A673 (cell line): ENCODE measurements at regions not wholly inside any gene's neighbourhood (a gene's known extent, or its start where the extent isn't known, plus 50 kb on each side); places are given as distances from the start of the nearest gene placed in this dataset.
"Not testable (repeated sequence)": the region's sequence is repeated elsewhere in the genome, so short reads cannot be mapped to it uniquely, and the experiment has no call there.

ENCODE experiments used
- BruUV-seq: library from RNA; stranded (reverse); fragments of 400-500 nt; replicated peaks from 2 replicates; lab custom pipeline; 2021; lab: Mats Ljungman, UMichigan
- CTCF ChIA-PET: fragments of 300-600 bp; sonication (Branson Sonifier 250); formaldehyde crosslinking; loops from one replicate; lab custom pipeline; 2022; ENCODE audit warnings: antibody characterized with exemption; lab: Charles Lee
- POLR2A ChIA-PET: fragments of 300-600 bp; sonication (Branson Sonifier 250); formaldehyde crosslinking; loops from one replicate; lab custom pipeline; 2022; ENCODE audit warnings: antibody characterized with exemption; ENCODE audit not compliant: low non-redundant PET; lab: Charles Lee
- DNase-seq: peaks from one replicate; pipeline ENCODE4 v3.0.0-alpha.2; 2015; ENCODE audit warnings: low spot score
- H3K27ac ChIP-seq: fragments of 200-600 bp; sonication (generic); 2 replicates; pipeline ENCODE4 v1.5.1; 2016; ENCODE audit warnings: mixed run types, low read depth, mild to moderate bottlenecking, mixed read lengths, antibody characterized with exemption, low read length; ENCODE audit not compliant: poor library complexity, severe bottlenecking
- H3K27me3 ChIP-seq: fragments of 200-600 bp; sonication (generic); replicated peaks from 2 replicates; pipeline ENCODE4 v1.6.1; 2017; ENCODE audit warnings: mixed run types, low read depth, mild to moderate bottlenecking, mixed read lengths, antibody characterized with exemption, low read length; ENCODE audit not compliant: insufficient read depth, poor library complexity
- H3K36me3 ChIP-seq: fragments of 200-600 bp; sonication (generic); 2 replicates; pipeline ENCODE4 v1.6.1; 2016; ENCODE audit warnings: mixed run types, mild to moderate bottlenecking, mixed read lengths, antibody characterized with exemption, low read length; ENCODE audit not compliant: insufficient read depth, poor library complexity, severe bottlenecking
- H3K4me1 ChIP-seq: fragments of 200-600 bp; sonication (generic); 2 replicates; pipeline ENCODE4 v1.6.1; 2017; ENCODE audit warnings: mixed run types, mild to moderate bottlenecking, mixed read lengths, antibody characterized with exemption, low read length; ENCODE audit not compliant: insufficient read depth, poor library complexity, severe bottlenecking
- H3K4me3 ChIP-seq: fragments of 200-600 bp; sonication (generic); 2 replicates; pipeline ENCODE4 v1.5.1; 2016; ENCODE audit warnings: low read depth, mixed run types, mild to moderate bottlenecking, mixed read lengths, low read length; ENCODE audit not compliant: poor library complexity, severe bottlenecking
- H3K9me3 ChIP-seq: fragments of 200-600 bp; sonication (generic); 2 replicates; pipeline ENCODE4 v1.6.1; 2016; ENCODE audit warnings: mixed run types, low read depth, mild to moderate bottlenecking, mixed read lengths, antibody characterized with exemption, low read length; ENCODE audit not compliant: poor library complexity, severe bottlenecking
- CTCF ChIP-seq: fragments of 300-800, 200-600 bp; sonication (generic); conservative IDR thresholded peaks from 2 replicates; pipeline ENCODE4 v1.5.1; 2017; ENCODE audit warnings: low read depth, mild to moderate bottlenecking, antibody characterized with exemption, low read length, moderate library complexity, mixed read lengths
- EZH2 ChIP-seq: fragments of 200-600 bp; sonication (generic); IDR thresholded peaks from 2 replicates; pipeline ENCODE4 v1.6.1; 2017; ENCODE audit warnings: borderline replicate concordance, low read depth, mild to moderate bottlenecking, mixed read lengths, antibody characterized with exemption, low read length; ENCODE audit not compliant: poor library complexity, severe bottlenecking
- intact Hi-C: fragments of 100-400 bp; cut with micrococcal nuclease; formaldehyde crosslinking; loops from one replicate; pipeline ENCODE4 v1.10.0; 2022; ENCODE audit not compliant: unreplicated experiment

DNA sequence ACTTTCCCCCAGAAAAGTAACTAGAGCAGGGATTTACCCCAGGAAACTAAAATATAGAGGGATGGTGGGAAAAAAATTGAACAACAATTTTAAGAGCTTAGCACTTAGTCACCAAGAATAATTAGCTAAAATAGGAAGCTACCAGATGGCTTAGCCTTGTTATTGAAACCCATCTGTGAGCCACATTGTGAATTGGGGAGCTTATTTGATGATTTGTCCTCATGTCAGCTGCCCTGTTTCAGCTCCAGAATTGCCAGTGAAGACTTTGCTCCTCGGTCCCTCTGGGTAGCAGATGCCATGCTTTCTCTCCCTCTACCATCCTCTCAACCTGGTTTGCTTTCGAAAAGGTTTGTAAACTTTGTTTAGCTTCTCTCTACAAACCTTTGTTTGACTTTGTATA is 67.7 kb upstream of the PTHLH start:
- no peak for DNase-seq
- no peak for TF ChIP-seq EZH2
- no peak for TF ChIP-seq CTCF
- POLR2A ChIA-PET, result no interaction called here
- intact Hi-C loops, result no loop called here
- H3K9me3 ChIP-seq, result no peaks in the 10 kb centered on the region
- no peak overlapping the region for H3K4me3 ChIP-seq
- no peak overlapping the region for H3K27ac ChIP-seq
- H3K4me1 ChIP-seq, result peaks cover 18% of the 10 kb centered on the region
- no TSS peak for BruUV-seq
- H3K27me3 ChIP-seq, result no peaks in the 10 kb centered on the region
- H3K36me3 ChIP-seq, result no peaks in the 10 kb centered on the region
- CTCF ChIA-PET, result no interaction called here

GRCh38 chr12:28046600-28046999 is 74.1 kb upstream of the PTHLH start:
- H3K27me3 ChIP-seq, POLR2A ChIA-PET, BruUV-seq, DNase-seq, H3K36me3 ChIP-seq, H3K4me3 ChIP-seq, H3K9me3 ChIP-seq, intact Hi-C loops, H3K27ac ChIP-seq, CTCF ChIA-PET: not testable (repeated sequence)
- peaks cover 11% of the 10 kb centered on the region for H3K4me1 ChIP-seq

DNA sequence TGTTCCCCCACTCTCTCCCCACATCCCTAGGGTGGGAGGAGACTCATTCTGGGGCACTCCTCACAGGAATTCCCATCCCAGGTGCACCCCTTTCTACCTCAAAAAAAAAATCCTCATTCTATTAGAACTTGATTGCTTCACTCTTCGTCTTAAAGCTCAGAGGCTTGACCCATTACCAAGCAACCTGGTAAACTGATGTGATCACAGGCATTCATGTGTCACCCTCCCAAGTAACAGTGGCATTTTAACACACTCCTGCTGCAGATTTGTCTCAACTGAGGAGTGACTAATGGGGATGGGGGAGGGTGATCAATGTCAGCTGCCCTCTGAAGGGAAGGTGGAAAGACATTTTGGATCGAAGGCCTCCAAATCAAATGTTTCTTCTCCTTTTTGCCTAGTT is 78.1 kb upstream of the PTHLH start:
- H3K9me3 ChIP-seq, result no peaks in the 10 kb centered on the region
- no peaks in the 10 kb centered on the region for H3K27me3 ChIP-seq
- DNase-seq, result no peak
- BruUV-seq, result no TSS peak
- no peaks in the 10 kb centered on the region for H3K36me3 ChIP-seq
- POLR2A ChIA-PET, result no interaction called here
- CTCF ChIA-PET, result no interaction called here
- H3K27ac ChIP-seq, result no peak overlapping the region
- H3K4me3 ChIP-seq, result no peak overlapping the region
- intact Hi-C loops, result no loop called here
- no peak for TF ChIP-seq CTCF
- TF ChIP-seq EZH2, result no peak
- H3K4me1 ChIP-seq, result peaks cover 17% of the 10 kb centered on the region
